ENCODE measurements at regions not wholly inside any gene's neighbourhood (a gene's known extent, or its start where the extent isn't known, plus 50 kb on each side); places are given as distances from the start of the nearest gene placed in this dataset.

- intact Hi-C loops (cut with DNase I, micrococcal nuclease) = no loop called here
- ATAC-seq (ENCODE audit: poor library complexity) = no peak
- no peak for DNase-seq
- no peak overlapping the region for H3K4me3 ChIP-seq (ENCODE audit: low read length)
- TF ChIP-seq CTCF (IDR thresholded peaks at IDR 0.05) = no peak
- H3K36me3 Mint-ChIP-seq (ENCODE audit: low read depth) = no peaks in the 10 kb centered on the region
- H3K4me1 Mint-ChIP-seq (ENCODE audit: low read depth) = no peaks in the 10 kb centered on the region
- no peaks in the 10 kb centered on the region for H3K27me3 ChIP-seq (ENCODE audit: control insufficient read depth in 1 of 2, insufficient read depth in 2 of 2, low read length in 2 of 2)
- H3K27ac ChIP-seq (ENCODE audit: low read depth in 1 of 2, low read length in 2 of 2) = no peak overlapping the region
- no peak overlapping the region for H3K4me3 Mint-ChIP-seq
- CTCF ChIA-PET = no interaction called here
- no peaks in the 10 kb centered on the region for H3K9me3 Mint-ChIP-seq
- POLR2A ChIA-PET = no interaction called here
- peaks cover 8% of the 10 kb centered on the region for H3K27me3 Mint-ChIP-seq
- H3K4me1 ChIP-seq (ENCODE audit: insufficient read depth, low read length) = no peaks in the 10 kb centered on the region
- H3K27ac Mint-ChIP-seq = no peak overlapping the region
- H3K9me3 ChIP-seq (ENCODE audit: control insufficient read depth in 1 of 2, insufficient read depth in 1 of 2, low read length in 2 of 2) = peaks cover 0 to 3% of the 10 kb centered on the region in 2 experiments
- no peaks in the 10 kb centered on the region for H3K36me3 ChIP-seq (ENCODE audit: insufficient read depth, low read length)
Observed at GRCh38 chr10:9635691-9636090, 1382.0 kb upstream of the CELF2 start.

GRCh38 chr10:9636216-9636615, 1381.5 kb upstream of the CELF2 start:
- Histone ChIP-seq H3K9me3 (ENCODE audit: control insufficient read depth in 1 of 2, insufficient read depth in 1 of 2, low read length in 2 of 2) (peaks cover 0 to 2% of the 10 kb centered on the region in 2 experiments), H3K4me3 (ENCODE audit: low read length) (no peak overlapping the region), H3K4me1 (ENCODE audit: insufficient read depth, low read length) (no peaks in the 10 kb centered on the region), H3K36me3 (ENCODE audit: insufficient read depth, low read length) (no peaks in the 10 kb centered on the region), H3K27ac (ENCODE audit: low read depth in 1 of 2, low read length in 2 of 2) (no peak overlapping the region), H3K27me3 (ENCODE audit: control insufficient read depth in 1 of 2, insufficient read depth in 2 of 2, low read length in 2 of 2) (no peaks in the 10 kb centered on the region)
- H3K4me3 Mint-ChIP-seq = no peak overlapping the region
- intact Hi-C loops (cut with DNase I, micrococcal nuclease) = no loop called here
- H3K9me3 Mint-ChIP-seq = no peaks in the 10 kb centered on the region
- no peaks in the 10 kb centered on the region for H3K36me3 Mint-ChIP-seq (ENCODE audit: low read depth)
- DNase-seq (no peak), ATAC-seq (ENCODE audit: poor library complexity) (no peak)
- POLR2A ChIA-PET = no interaction called here
- no peak overlapping the region for H3K27ac Mint-ChIP-seq
- peaks cover 8% of the 10 kb centered on the region for H3K27me3 Mint-ChIP-seq
- H3K4me1 Mint-ChIP-seq (ENCODE audit: low read depth) = no peaks in the 10 kb centered on the region
- CTCF ChIA-PET = no interaction called here
- TF ChIP-seq CTCF (IDR thresholded peaks at IDR 0.05) = no peak

- DNase-seq (no peak), ATAC-seq (ENCODE audit: poor library complexity) (no peak)
- no peak overlapping the region for H3K4me3 ChIP-seq (ENCODE audit: low read length)
- H3K9me3 Mint-ChIP-seq = no peaks in the 10 kb centered on the region
- H3K36me3 Mint-ChIP-seq (ENCODE audit: low read depth) = no peaks in the 10 kb centered on the region
- CTCF ChIA-PET = no interaction called here
- H3K27me3 ChIP-seq (ENCODE audit: control insufficient read depth in 1 of 2, insufficient read depth in 2 of 2, low read length in 2 of 2) = no peaks in the 10 kb centered on the region
- no peak overlapping the region for H3K27ac ChIP-seq (ENCODE audit: low read depth in 1 of 2, low read length in 2 of 2)
- H3K4me1 Mint-ChIP-seq (ENCODE audit: low read depth) = no peaks in the 10 kb centered on the region
- H3K9me3 ChIP-seq (ENCODE audit: control insufficient read depth in 1 of 2, insufficient read depth in 1 of 2, low read length in 2 of 2) = no peaks in the 10 kb centered on the region
- no peaks in the 10 kb centered on the region for H3K36me3 ChIP-seq (ENCODE audit: insufficient read depth, low read length)
- intact Hi-C loops (cut with DNase I, micrococcal nuclease) = no loop called here
- POLR2A ChIA-PET = no interaction called here
- H3K27ac Mint-ChIP-seq = no peak overlapping the region
- no peak for TF ChIP-seq CTCF (IDR thresholded peaks at IDR 0.05)
- no peaks in the 10 kb centered on the region for H3K27me3 Mint-ChIP-seq
- H3K4me1 ChIP-seq (ENCODE audit: insufficient read depth, low read length) = no peaks in the 10 kb centered on the region
- no peak overlapping the region for H3K4me3 Mint-ChIP-seq
Observed at GRCh38 chr10:9643782-9644181, 1373.9 kb upstream of the CELF2 start.

All from CD4-positive, alpha-beta T cell (primary cell).